Myocyte (in vitro differentiated cells): ENCODE measurements at regions not wholly inside any gene's neighbourhood (a gene's known extent, or its start where the extent isn't known, plus 50 kb on each side); places are given as distances from the start of the nearest gene placed in this dataset.
"Not testable (repeated sequence)": the region's sequence is repeated elsewhere in the genome, so short reads cannot be mapped to it uniquely, and the experiment has no call there.

Experiments used
- DNase-seq: peaks from one replicate; pipeline ENCODE4 v3.0.0-alpha.2; 2012; ENCODE audit warnings: low read depth

DNA sequence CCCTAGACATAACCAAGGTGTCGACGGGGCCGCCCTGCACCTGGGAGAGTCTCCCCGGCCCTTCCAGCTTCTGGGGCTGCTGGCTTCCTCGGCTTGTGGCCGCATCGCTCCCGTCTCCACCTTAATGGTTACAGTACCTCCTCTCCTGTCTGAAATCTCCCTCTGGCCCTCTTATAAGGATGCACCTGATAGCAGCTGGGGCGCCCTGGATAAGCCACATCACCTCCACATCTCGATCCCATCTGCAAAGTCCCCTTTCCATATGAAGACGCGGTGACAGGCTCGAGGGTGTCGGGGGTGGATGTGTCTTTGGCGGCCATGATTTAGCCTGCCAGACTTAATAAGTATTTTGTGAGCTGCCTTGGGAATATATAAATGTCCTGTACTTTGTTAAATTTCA is 169.0 kb downstream of the NPIPB11 start:
- not testable (repeated sequence) for DNase-seq

GRCh38 chr16:29237023-29237422 is 169.5 kb downstream of the NPIPB11 start:
- not testable (repeated sequence) for DNase-seq

DNA sequence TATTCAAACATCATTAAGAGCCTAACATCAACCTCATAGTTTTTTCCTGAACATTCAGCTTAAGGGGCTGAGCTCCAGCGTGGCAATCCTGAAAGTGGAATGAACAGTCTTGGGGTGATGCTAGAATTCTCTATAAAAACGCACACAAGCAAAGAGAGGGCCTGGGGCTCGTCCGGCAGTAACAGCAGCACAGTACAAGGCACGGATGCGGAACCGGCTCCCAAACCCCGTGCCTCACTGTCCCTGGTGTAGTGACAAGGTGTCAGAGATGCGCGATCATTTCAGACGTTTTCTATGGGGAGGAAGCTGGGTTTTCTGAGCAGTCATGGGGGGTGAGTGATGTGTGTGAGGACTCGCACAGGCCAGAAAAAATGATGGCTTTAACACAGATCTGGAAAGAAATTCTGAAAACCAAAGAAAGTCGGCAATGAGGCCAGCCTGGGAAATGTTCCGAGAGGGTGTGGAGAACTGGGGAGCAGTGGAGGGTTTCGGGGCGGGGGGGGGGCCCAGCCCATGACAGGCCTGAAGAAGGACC is 170.6 kb downstream of the NPIPB11 start:
- not testable (repeated sequence) for DNase-seq

DNA sequence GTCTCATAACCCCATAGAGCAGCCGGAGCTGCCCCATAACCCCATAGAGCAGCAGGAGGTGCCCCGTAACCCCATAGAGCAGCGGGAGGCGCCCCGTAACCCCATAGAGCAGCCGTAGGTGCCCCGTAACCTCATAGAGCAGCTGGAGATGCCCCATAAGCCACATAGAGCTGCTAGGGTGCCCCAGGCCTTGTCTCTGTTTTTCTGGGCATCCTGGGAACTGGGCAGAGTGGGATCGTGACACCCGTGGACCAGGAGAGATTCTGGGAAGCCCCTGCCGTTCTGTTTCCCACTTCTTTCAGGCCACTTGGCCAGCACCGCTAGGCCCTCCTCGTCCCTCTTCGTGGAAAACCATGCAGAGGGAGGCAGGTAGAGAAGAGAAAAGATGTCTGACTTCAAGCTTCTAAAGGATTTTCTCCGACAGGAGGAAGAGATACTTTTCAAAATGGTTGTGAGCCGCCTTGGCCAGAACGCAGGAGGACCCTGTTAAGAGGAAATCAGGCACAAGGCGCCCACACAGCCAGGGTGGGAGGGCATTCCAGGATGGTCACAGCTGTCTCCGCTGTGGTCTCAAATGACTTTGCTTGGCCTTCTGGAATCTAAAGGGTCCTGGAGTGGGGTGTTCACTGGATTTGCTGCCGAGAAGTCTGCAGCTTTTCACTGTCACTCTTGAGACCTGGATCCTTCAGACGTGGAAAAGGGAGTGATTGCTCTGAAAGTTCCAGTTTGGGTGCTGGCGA is 171.8 kb downstream of the NPIPB11 start:
- DNase-seq, result peak; percentile 52

DNA sequence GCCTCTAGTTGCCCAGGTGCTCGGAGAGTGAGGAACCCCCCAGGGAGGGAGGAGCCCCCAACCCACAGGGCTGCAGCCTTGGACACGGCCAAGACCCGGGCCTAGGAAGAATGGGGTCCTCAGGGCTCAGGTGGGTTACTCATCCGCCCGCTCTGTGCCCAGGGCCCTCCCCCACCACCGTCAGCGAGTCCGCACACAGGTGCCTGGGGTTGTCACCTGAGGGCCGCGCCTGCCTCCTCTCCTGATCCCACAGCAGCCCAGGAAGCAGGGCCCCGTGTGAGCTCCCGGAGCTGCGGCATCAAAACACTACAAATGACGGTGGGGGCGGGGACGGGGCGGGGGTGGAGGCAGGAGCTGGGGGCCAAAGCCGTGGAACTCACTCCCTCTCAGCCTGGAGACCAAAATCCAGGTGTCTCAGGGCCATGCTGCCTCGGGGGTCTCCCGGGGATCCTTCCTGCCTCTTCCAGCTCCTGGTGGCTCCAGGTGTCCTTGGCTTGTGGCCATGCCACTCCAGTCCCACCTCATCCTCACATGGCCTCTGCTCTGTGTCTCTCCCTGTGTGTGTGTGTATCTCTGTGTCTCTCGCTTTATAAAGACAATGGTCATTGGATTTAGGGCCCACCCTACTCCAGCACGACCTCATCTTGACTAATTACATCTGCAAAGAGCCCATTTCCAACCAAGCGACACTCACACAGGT is 172.7 kb downstream of the NPIPB11 start:
- DNase-seq, result not testable (repeated sequence)

GRCh38 chr16:29232811-29233704 is 173.5 kb downstream of the NPIPB11 start:
- no peak for DNase-seq

- not testable (repeated sequence) for DNase-seq
Observed at GRCh38 chr16:29232160-29232705, 174.3 kb downstream of the NPIPB11 start.

- peak; percentile 13 for DNase-seq
Observed at GRCh38 chr16:29231244-29231643, 175.3 kb downstream of the NPIPB11 start.

DNA sequence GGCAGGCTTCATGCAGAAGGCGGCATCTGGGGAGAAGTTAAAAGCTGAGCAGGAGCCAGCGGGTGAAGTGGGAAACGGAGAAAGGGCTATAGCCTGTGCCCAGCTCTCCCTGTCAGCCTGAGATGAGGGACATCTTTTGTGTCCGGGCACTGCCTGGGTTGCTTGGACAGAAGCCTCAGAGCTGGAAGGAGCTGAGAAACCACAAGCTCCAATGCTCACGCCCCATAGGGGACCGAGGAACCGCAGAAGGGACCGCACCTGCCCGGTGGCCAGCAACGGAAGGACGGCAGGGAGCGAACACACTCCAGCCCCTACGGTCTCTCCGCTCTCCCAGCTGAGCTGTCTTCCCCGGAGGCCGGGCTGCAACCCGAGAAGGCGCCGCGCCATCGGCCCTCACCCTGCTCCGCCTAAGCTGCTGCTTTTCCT is 175.8 kb downstream of the NPIPB11 start:
- peak; percentile 80 for DNase-seq

DNA sequence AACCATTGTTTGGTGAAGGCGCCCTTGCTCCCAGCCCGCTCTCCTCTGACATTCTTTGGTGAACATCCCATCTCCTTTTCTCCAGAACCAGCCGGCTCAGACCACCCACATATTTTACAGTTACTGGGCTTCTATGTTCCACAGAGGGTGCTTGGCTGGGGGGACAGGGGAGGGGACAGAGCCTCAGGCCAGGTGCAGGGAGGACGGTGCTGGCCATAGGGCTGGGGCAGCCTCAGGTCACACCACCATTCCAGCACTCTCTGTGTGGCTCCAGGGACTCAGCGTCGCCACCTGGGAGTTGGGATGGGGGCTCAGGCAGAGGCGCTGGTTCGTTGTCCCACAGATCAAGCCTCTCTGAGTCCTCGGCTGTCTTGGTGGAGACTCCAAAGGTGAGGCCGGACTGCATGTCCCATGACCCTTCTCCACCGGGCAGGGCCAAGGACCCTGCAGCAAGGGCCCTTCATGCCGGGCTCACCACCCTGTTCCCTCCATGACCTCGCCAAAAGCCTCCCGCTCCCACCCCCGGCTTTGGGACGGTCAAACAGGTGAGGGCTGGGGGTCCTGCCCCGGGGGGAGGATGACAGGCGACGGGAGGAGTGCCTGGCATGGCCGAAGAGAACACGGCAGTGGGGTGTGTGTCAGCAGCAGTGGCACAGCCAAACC is 176.4 kb downstream of the NPIPB11 start:
- DNase-seq, result not testable (repeated sequence)

GRCh38 chr16:29229616-29230005 is 176.9 kb downstream of the NPIPB11 start:
- not testable (repeated sequence) for DNase-seq

GRCh38 chr16:29228664-29229611 is 177.6 kb downstream of the NPIPB11 start:
- DNase-seq, result not testable (repeated sequence)

DNA sequence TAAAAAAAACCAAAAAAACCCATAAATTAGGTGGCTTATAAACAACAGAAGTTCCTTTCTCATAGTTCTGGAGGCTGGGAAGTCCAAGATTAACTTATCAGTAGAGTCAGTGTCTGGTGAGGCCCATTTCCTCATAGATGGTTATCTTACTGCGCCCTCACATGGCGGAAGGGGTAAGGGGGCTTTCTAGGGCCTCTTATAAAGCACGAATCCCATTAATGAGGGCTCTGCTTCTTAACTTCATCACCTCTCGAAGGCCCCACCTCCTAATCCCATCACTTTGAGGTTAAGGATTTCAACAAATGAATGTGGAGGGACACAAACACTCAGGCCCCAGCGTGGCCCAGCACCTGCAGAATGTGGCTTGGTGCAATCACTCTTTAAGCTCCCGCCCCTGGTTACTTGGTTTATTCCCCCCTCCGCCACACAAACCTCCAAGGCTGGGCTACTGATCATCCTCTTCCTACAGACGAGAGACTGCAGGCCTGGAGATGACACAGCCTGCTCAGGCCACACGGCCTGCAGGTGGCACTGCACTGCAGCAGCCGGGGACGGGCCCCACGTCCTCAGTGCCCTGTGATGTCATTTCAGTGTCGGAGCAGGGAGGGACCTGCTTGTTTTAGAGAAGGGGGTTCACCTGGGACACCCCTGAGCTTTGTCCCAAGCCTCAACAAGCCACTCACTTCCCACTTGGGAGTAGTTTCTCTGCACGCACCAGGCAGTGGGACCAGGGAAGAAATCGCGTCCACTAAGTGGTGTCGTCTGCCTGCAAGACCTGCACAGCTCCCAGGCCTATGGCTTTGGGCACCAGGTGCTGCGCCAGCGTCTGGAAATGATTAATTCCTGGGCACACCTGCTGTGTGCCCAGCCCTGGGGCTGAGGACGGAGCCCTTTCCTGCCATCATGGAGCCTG is 178.5 kb downstream of the NPIPB11 start:
- DNase-seq, result peak; percentile 37

GRCh38 chr16:29226782-29227181 is 179.7 kb downstream of the NPIPB11 start:
- no peak for DNase-seq

GRCh38 chr16:29224675-29225074 is 181.8 kb downstream of the NPIPB11 start:
- DNase-seq, result not testable (repeated sequence)

GRCh38 chr16:29222615-29223014 is 183.9 kb downstream of the NPIPB11 start:
- DNase-seq, result not testable (repeated sequence)

- DNase-seq, result not testable (repeated sequence)
Observed at GRCh38 chr16:29222008-29222407, 184.5 kb downstream of the NPIPB11 start.

DNA sequence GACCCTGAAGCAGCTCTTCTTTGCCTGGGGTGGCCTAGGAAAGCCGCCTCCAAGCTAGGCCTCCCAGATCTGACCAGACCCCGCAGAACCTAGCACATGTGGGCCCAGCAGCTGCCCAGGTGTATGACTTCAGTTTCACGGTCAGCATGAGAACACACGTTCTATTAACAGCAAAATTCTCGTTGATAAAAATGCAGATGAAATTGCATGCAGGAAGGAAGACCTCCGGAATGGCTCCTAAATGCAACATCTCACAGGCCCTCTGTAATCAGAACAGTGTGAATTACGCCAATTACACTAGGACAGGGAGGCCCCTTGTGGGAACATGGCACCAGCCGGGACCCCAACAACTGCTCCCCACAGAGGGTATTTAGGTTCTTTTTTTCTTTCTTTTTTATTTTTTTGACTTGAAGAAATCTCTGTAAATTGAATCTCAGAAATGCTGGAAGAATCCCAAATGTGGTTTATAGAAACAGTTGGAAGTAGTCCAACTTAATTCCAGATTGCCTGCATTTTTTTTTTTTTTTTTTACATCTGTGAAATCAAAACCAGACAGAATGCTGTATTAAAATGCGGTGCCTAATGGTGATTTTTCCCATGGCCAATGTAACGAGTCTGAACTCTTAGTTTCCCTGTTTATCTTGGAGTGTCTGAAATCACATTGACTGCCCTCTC is 185.1 kb downstream of the NPIPB11 start:
- peak; percentile 32 for DNase-seq
